ENCODE measurements at regions not wholly inside any gene's neighbourhood (a gene's known extent, or its start where the extent isn't known, plus 50 kb on each side); places are given as distances from the start of the nearest gene placed in this dataset.
"Not testable (repeated sequence)": the region's sequence is repeated elsewhere in the genome, so short reads cannot be mapped to it uniquely, and the experiment has no call there.

- Histone ChIP-seq H3K36me3 (no peaks in the 10 kb centered on the region), H3K27me3 (peaks cover 3% of the 10 kb centered on the region; the same call in 1 of the 2 replicates), H3K4me3 (ENCODE audit: low read depth, low read length) (no peak overlapping the region), H3K4me1 (no peaks in the 10 kb centered on the region), H3K9me3 (no peaks in the 10 kb centered on the region; the same call in 1 of the 2 replicates)
- TF ChIP-seq CTCF (IDR thresholded peaks at IDR 0.05; ENCODE audit: low read depth, low read length), result no peak
- no peak for DNase-seq
Measured at GRCh38 chr7:408751-409311, 110.8 kb downstream of the PDGFA start.

GRCh38 chr7:409339-410281, 110.0 kb downstream of the PDGFA start:
- DNase-seq, result no peak
- Histone ChIP-seq H3K27me3 (peaks cover 3% of the 10 kb centered on the region; the same call in 1 of the 2 replicates), H3K4me3 (ENCODE audit: low read depth, low read length) (no peak overlapping the region), H3K36me3 (no peaks in the 10 kb centered on the region), H3K9me3 (no peaks in the 10 kb centered on the region; the same call in 1 of the 2 replicates), H3K4me1 (no peaks in the 10 kb centered on the region)
- no peak for TF ChIP-seq CTCF (IDR thresholded peaks at IDR 0.05; ENCODE audit: low read depth, low read length)

GRCh38 chr7:410395-410910, 109.2 kb downstream of the PDGFA start:
- no peaks in the 10 kb centered on the region; the same call in 1 of the 2 replicates for H3K27me3 ChIP-seq
- H3K9me3 ChIP-seq, result no peaks in the 10 kb centered on the region; the same call in 1 of the 2 replicates
- H3K4me3 ChIP-seq (ENCODE audit: low read depth, low read length), result no peak overlapping the region
- H3K36me3 ChIP-seq, result no peaks in the 10 kb centered on the region
- TF ChIP-seq CTCF (IDR thresholded peaks at IDR 0.05; ENCODE audit: low read depth, low read length), result no peak
- DNase-seq, result no peak
- H3K4me1 ChIP-seq, result no peaks in the 10 kb centered on the region

GRCh38 chr7:411116-411515, 108.5 kb downstream of the PDGFA start:
- not testable (repeated sequence) for H3K36me3 ChIP-seq; H3K4me1 ChIP-seq; DNase-seq; H3K27me3 ChIP-seq; H3K4me3 ChIP-seq (ENCODE audit: low read depth, low read length); H3K9me3 ChIP-seq

- no peaks in the 10 kb centered on the region; the same call in 1 of the 2 replicates for H3K9me3 ChIP-seq
- no peak overlapping the region for H3K4me3 ChIP-seq (ENCODE audit: low read depth, low read length)
- no peaks in the 10 kb centered on the region for H3K36me3 ChIP-seq
- H3K27me3 ChIP-seq, result no peaks in the 10 kb centered on the region
- no peak for DNase-seq
- no peak for TF ChIP-seq CTCF (IDR thresholded peaks at IDR 0.05; ENCODE audit: low read depth, low read length)
- no peaks in the 10 kb centered on the region for H3K4me1 ChIP-seq
Measured at GRCh38 chr7:411677-412312, 107.9 kb downstream of the PDGFA start.

- H3K4me1 ChIP-seq, result no peaks in the 10 kb centered on the region
- H3K4me3 ChIP-seq (ENCODE audit: low read depth, low read length), result no peak overlapping the region
Measured at GRCh38 chr7:412313-412710, 107.3 kb downstream of the PDGFA start.

More at GRCh38 chr7:412313-412710, 107.3 kb downstream of the PDGFA start:
- TF ChIP-seq CTCF (IDR thresholded peaks at IDR 0.05; ENCODE audit: low read depth, low read length), result no peak
- Histone ChIP-seq H3K36me3 (no peaks in the 10 kb centered on the region), H3K27me3 (no peaks in the 10 kb centered on the region), H3K9me3 (no peaks in the 10 kb centered on the region; the same call in 1 of the 2 replicates)
- DNase-seq, result no peak

All from BE2C (cell line).